ENCODE measurements at regions not wholly inside any gene's neighbourhood (a gene's known extent, or its start where the extent isn't known, plus 50 kb on each side); places are given as distances from the start of the nearest gene placed in this dataset.

DNA sequence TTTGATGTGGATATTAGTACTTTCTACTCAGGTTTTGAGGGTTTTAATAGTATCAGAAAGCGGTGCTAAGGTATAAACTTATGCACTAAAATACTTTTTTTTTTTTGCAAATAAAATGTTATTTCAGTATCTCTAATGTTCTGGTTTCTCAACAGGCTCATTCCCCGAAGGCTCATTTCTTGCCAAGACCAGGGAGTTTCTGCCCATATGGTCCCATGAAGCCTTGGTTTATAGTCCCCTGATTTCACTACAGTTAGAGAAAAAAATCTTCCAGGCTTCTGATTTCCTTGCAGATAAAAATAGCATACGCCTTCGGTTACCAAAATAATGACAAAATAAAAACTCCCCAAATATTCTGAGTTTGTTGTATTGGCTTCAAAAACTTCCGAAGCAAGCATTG, 814.2 kb upstream of the PABPC4L start:
- TF ChIP-seq EZH2 (IDR thresholded peaks at IDR 0.05) (no peak), POLR2AphosphoS5 (IDR thresholded peaks at IDR 0.05; ENCODE audit: borderline replicate concordance, low read depth, low read length) (no peak), FOXP2 (optimal IDR thresholded peaks at IDR 0.05; ENCODE audit: control extremely low read depth, extremely low read length, insufficient read depth) (no peak)

Measured in SK-N-MC (cell line).